Activated CD4-positive, alpha-beta T cell treated with anti-CD3 and anti-CD28 coated beads, Interleukin-2, amount 10 ng/mL, durations not matched to agents 7 days and 5 days (primary cell): ENCODE measurements at regions not wholly inside any gene's neighbourhood (a gene's known extent, or its start where the extent isn't known, plus 50 kb on each side); places are given as distances from the start of the nearest gene placed in this dataset.
A peak's percentile ranks its signal among the peaks of the same experiment; 100 is the strongest.

Experiments
- CTCF ChIA-PET: fragments of 350-600 bp; sonication (Branson Sonifier 250); formaldehyde crosslinking; loops from one replicate; lab custom pipeline; 2021; ENCODE audit warnings: antibody characterized with exemption; lab: Charles Lee
- POLR2A ChIA-PET: fragments of 350-600 bp; sonication (Branson Sonifier 250); formaldehyde crosslinking; loops from one replicate; lab custom pipeline; 2021; ENCODE audit warnings: antibody characterized with exemption; lab: Charles Lee
- DNase-seq: peaks from one replicate; pipeline ENCODE4 v3.0.0-alpha.2; 2020
- H3K27ac Mint-ChIP-seq: one replicate; pipeline ENCODE4 v1.8.0; 2021; ENCODE audit warnings: mild to moderate bottlenecking, moderate library complexity, mixed read lengths
- H3K27me3 Mint-ChIP-seq: one replicate; pipeline ENCODE4 v1.8.0; 2021; ENCODE audit warnings: mixed read lengths
- H3K36me3 Mint-ChIP-seq: one replicate; pipeline ENCODE4 v1.8.0; 2021; ENCODE audit warnings: low read depth, mixed read lengths
- H3K4me1 Mint-ChIP-seq: one replicate; pipeline ENCODE4 v1.8.0; 2021; ENCODE audit warnings: mixed read lengths
- H3K4me3 Mint-ChIP-seq: one replicate; pipeline ENCODE4 v1.8.0; 2021; ENCODE audit warnings: mild to moderate bottlenecking, moderate library complexity, mixed read lengths
- H3K9me3 Mint-ChIP-seq: one replicate; pipeline ENCODE4 v1.8.0; 2021; ENCODE audit warnings: mixed read lengths

- Mint-ChIP-seq H3K36me3 (no peaks in the 10 kb centered on the region), H3K4me1 (peaks cover 20% of the 10 kb centered on the region), H3K4me3 (no peak overlapping the region), H3K27ac (no peak overlapping the region), H3K27me3 (no peaks in the 10 kb centered on the region), H3K9me3 (peaks cover 4% of the 10 kb centered on the region)
- ChIA-PET POLR2A (no interaction called here), CTCF (interaction anchor here (0.6 to 2.1 kb wide), 6 partner anchors 10 to 68 kb away, joined by 3 to 6 read pairs (median 3); no protein-coding TSS in a partner anchor)
- DNase-seq, result no peak
Measured at GRCh38 chr2:8405334-8405733, 276.5 kb upstream of the ID2 start.

DNA sequence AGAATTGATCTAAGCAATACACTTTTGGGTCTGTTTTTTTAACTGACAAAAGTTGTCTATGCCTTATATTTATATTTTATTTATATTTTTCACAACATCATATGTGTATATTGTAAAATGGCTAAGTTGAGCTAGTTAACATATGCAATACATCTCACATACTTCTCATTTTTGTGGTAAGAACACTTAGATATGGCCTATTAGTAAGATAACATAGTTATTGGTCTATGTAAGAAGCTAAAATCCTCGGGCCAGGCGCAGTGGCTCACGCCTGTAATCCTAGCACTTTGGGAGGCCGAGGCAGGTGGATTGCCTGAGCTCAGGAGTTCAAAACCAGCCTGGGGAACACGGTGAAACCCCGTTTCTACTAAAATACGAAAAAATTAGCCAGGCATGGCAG lies 275.6 kb upstream of the ID2 start:
- peaks cover 4% of the 10 kb centered on the region for H3K9me3 Mint-ChIP-seq
- CTCF ChIA-PET, result interaction anchor here (1.3 to 2.1 kb wide), 3 partner anchors 24 to 105 kb away, joined by 3 to 5 read pairs (median 4); no protein-coding TSS in a partner anchor
- H3K27me3 Mint-ChIP-seq, result no peaks in the 10 kb centered on the region
- no peak for DNase-seq
- H3K27ac Mint-ChIP-seq, result no peak overlapping the region
- peaks cover 20% of the 10 kb centered on the region for H3K4me1 Mint-ChIP-seq
- no peaks in the 10 kb centered on the region for H3K36me3 Mint-ChIP-seq
- POLR2A ChIA-PET, result no interaction called here
- H3K4me3 Mint-ChIP-seq, result no peak overlapping the region

- CTCF ChIA-PET, result interaction anchor here (0.6 to 2.1 kb wide), 4 partner anchors 13 to 106 kb away, joined by 3 to 5 read pairs (median 4); no protein-coding TSS in a partner anchor
- POLR2A ChIA-PET, result no interaction called here
Measured at GRCh38 chr2:8407332-8407731, 274.5 kb upstream of the ID2 start.

DNA sequence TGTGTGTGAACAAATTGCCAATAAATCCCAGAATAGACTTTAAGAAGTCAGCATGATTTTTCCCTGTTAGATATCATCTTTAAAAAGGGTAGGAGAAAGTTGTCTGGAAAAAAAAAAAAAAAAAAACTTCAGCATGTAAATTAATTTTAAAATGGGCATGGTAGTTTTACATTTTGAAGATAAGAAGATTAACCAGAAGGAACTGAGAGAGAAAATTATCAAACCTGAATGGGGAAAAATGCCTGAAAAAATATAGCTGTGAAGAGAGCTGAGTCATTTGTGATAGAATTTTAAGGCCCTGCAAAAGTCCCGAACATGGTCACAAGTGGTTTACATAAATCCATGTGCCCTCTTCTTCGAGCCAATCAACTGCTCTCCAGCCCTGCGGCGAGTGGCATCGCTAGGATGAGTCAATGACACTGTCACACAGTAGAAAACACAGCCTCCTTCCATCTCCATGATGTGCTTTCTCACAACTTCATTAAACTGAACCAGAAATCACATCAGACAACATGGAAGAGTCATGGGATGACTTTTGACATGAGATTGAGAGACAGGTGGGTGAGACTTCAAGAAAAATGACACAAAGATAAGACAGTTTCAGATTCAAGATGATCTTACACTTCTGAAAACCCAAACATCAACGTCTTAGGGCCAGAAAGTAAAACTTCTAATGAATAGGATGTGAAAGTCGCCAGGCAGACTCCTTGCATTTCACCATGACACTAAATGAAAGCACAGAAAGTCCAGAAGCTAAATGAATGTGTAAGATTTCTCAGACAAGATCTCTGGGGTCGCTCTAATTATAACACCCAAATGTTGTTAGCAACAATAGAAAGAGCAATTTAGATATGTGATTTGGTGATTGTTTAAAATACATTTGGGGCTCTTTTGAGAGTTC lies 273.0 kb upstream of the ID2 start:
- ChIA-PET CTCF (interaction anchor here (0.5 to 0.7 kb wide), 5 partner anchors 29 to 145 kb away, joined by 3 to 5 read pairs (median 4); no protein-coding TSS in a partner anchor), POLR2A (interaction anchor here (0.6 to 1.0 kb wide), 3 partner anchors 14 to 1351 kb away, joined by 3 read pairs; no protein-coding TSS in a partner anchor)
- no peak overlapping the region for H3K4me3 Mint-ChIP-seq
- DNase-seq, result peak; percentile 31
- H3K9me3 Mint-ChIP-seq, result peaks cover 2% of the 10 kb centered on the region
- no peaks in the 10 kb centered on the region for H3K27me3 Mint-ChIP-seq
- peaks cover 20% of the 10 kb centered on the region for H3K4me1 Mint-ChIP-seq
- peak overlapping the region; percentile 67 for H3K27ac Mint-ChIP-seq
- no peaks in the 10 kb centered on the region for H3K36me3 Mint-ChIP-seq

More at GRCh38 chr2:8407332-8407731, 274.5 kb upstream of the ID2 start:
- H3K4me3 Mint-ChIP-seq, result no peak overlapping the region
- no peaks in the 10 kb centered on the region for H3K36me3 Mint-ChIP-seq
- peaks cover 4% of the 10 kb centered on the region for H3K9me3 Mint-ChIP-seq
- no peak overlapping the region for H3K27ac Mint-ChIP-seq
- DNase-seq, result no peak
- H3K27me3 Mint-ChIP-seq, result no peaks in the 10 kb centered on the region
- H3K4me1 Mint-ChIP-seq, result peaks cover 20% of the 10 kb centered on the region

GRCh38 chr2:8409461-8410260 lies 272.2 kb upstream of the ID2 start:
- no peak overlapping the region for H3K4me3 Mint-ChIP-seq
- H3K36me3 Mint-ChIP-seq, result no peaks in the 10 kb centered on the region
- ChIA-PET POLR2A (interaction anchor here (0.6 kb wide), 1 partner anchor 703 kb away, joined by 3 read pairs; no protein-coding TSS in a partner anchor), CTCF (no interaction called here)
- peaks cover 18% of the 10 kb centered on the region for H3K4me1 Mint-ChIP-seq
- no peaks in the 10 kb centered on the region for H3K27me3 Mint-ChIP-seq
- H3K9me3 Mint-ChIP-seq, result peaks cover under 1% of the 10 kb centered on the region
- no peak for DNase-seq
- no peak overlapping the region for H3K27ac Mint-ChIP-seq

DNA sequence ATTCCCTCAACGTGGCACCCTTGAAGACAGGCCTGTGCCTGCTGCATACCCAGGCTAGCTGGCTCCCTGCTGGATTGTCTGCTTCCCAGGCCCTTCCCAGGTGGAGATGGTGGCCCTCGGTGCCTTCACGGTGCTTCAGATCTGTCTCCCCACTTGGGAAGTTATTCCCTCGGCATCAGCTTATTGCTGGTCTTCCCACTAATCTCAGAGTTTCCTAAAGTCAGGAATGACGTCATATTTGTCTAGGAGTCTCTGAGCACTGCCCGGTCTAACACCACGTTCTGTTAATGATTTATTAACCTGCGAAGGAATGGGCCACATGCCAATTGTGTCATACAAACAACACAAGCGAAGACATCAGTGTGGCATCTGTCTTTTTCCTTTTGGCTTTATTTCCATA lies 269.8 kb upstream of the ID2 start:
- DNase-seq, result no peak
- no peaks in the 10 kb centered on the region for H3K9me3 Mint-ChIP-seq
- CTCF ChIA-PET, result no interaction called here
- no peak overlapping the region for H3K27ac Mint-ChIP-seq
- POLR2A ChIA-PET, result no interaction called here
- peaks cover under 1% of the 10 kb centered on the region for H3K36me3 Mint-ChIP-seq
- peaks cover 2% of the 10 kb centered on the region for H3K27me3 Mint-ChIP-seq
- H3K4me1 Mint-ChIP-seq, result peaks cover 15% of the 10 kb centered on the region
- no peak overlapping the region for H3K4me3 Mint-ChIP-seq

GRCh38 chr2:8412586-8412985 lies 269.3 kb upstream of the ID2 start:
- CTCF ChIA-PET, result no interaction called here
- peaks cover 2% of the 10 kb centered on the region for H3K27me3 Mint-ChIP-seq
- H3K4me3 Mint-ChIP-seq, result no peak overlapping the region
- no peak for DNase-seq
- H3K4me1 Mint-ChIP-seq, result peaks cover 15% of the 10 kb centered on the region
- POLR2A ChIA-PET, result no interaction called here
- H3K36me3 Mint-ChIP-seq, result peaks cover 1% of the 10 kb centered on the region
- H3K9me3 Mint-ChIP-seq, result no peaks in the 10 kb centered on the region
- no peak overlapping the region for H3K27ac Mint-ChIP-seq

GRCh38 chr2:8413589-8414135 lies 268.2 kb upstream of the ID2 start:
- Mint-ChIP-seq H3K4me3 (no peak overlapping the region), H3K36me3 (peaks cover 1% of the 10 kb centered on the region), H3K27me3 (peaks cover 5% of the 10 kb centered on the region), H3K9me3 (no peaks in the 10 kb centered on the region), H3K27ac (no peak overlapping the region), H3K4me1 (peaks cover 11% of the 10 kb centered on the region)
- ChIA-PET CTCF (interaction anchor here (1.1 kb wide), 2 partner anchors 11 to 13 kb away, joined by 3 read pairs; no protein-coding TSS in a partner anchor), POLR2A (no interaction called here)
- no peak for DNase-seq

DNA sequence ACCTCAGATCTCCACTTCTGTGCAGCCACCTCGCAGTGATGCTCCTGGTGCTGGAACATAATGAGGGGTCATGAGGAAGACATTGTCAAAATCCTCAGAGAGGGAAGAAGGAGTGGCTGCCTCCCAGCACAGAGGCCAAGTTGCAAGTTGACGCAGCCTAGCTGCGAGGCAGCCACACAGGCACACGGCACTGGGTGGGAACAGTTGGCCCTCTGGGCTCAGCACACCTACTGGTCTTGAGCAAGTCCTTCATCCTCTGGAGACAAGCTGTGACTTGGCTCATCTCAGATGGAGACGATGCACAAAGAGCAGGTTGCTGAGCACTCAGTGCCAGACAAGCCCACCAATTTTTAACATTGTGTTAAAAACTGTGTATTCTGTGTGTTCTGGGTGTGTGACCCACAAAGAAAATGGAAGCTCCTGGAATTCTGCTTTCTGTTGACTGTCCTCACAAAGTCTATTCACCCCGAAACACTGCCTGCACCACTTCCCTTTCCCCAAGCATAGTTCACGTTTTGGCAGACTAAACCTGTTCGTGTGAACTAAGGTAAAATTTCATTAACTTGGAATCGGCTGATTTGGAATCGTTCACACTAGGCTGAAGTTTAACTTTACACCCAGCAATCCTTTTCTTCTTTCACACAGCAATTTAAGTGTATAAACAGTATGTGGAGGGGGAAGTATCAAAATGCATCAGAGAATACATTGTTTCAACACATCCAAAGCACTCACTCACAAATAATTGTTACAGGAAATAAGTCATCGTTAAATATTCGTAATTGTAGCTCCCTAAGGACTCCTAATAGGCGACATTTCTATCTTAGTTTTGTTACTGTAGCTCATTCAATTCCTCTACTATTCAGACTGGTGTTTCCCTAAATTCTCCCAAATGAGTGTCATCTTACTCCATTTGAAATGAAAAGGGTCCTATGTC lies 266.6 kb upstream of the ID2 start:
- no peak for DNase-seq
- no peaks in the 10 kb centered on the region for H3K4me1 Mint-ChIP-seq
- POLR2A ChIA-PET, result no interaction called here
- no peak overlapping the region for H3K27ac Mint-ChIP-seq
- CTCF ChIA-PET, result interaction anchor here (0.8 to 1.6 kb wide), 2 partner anchors 25 to 34 kb away, joined by 3 read pairs; no protein-coding TSS in a partner anchor
- no peak overlapping the region for H3K4me3 Mint-ChIP-seq
- H3K36me3 Mint-ChIP-seq, result peaks cover 3% of the 10 kb centered on the region
- peaks cover 5% of the 10 kb centered on the region for H3K27me3 Mint-ChIP-seq
- H3K9me3 Mint-ChIP-seq, result peaks cover 2% of the 10 kb centered on the region

DNA sequence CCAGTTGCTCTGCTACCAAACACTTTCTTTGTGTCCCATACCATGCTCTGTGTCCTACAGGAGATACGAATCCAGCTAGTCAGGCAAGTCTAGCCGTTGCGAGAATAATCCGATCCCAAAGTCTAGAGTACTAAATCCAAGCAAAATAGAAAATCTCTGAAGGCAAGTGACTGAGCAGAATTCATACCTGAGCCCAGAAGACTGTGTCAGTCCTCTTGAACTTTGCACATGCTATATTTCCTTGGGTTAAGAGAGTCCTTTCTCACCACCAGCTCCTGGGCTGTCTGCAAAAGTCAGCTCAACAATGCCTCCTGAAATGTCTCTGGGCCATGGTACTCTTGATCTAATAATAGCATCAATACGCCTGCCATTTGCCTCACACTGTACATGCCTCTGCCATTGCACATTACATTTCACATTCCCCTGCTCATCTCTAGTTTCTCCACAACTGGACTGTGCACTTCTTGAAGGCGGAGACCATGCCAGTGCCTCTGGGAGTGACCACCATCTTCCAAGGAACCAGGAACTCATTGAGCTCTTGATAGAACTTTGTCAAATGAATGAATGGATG lies 265.8 kb upstream of the ID2 start:
- no peak for DNase-seq
- Mint-ChIP-seq H3K4me3 (no peak overlapping the region), H3K27me3 (peaks cover 5% of the 10 kb centered on the region), H3K36me3 (peaks cover 3% of the 10 kb centered on the region), H3K27ac (no peak overlapping the region), H3K4me1 (no peaks in the 10 kb centered on the region), H3K9me3 (peaks cover 2% of the 10 kb centered on the region)
- CTCF ChIA-PET, result interaction anchor here (0.8 to 1.6 kb wide), 2 partner anchors 24 to 35 kb away, joined by 3 read pairs; no protein-coding TSS in a partner anchor
- POLR2A ChIA-PET, result no interaction called here
